Stimulated activated CD4-positive, alpha-beta T cell treated with anti-CD3 and anti-CD28 coated beads, TNF-alpha, amount 100 ng/mL, for 48 hours (primary cell): ENCODE measurements at regions not wholly inside any gene's neighbourhood (a gene's known extent, or its start where the extent isn't known, plus 50 kb on each side); places are given as distances from the start of the nearest gene placed in this dataset.

Experiments used
- DNase-seq, 3 donors: peaks; one replicate each; pipeline ENCODE4 v3.0.0-alpha.2; 2020; ENCODE audit warnings: low read depth in 3 of 3

DNA sequence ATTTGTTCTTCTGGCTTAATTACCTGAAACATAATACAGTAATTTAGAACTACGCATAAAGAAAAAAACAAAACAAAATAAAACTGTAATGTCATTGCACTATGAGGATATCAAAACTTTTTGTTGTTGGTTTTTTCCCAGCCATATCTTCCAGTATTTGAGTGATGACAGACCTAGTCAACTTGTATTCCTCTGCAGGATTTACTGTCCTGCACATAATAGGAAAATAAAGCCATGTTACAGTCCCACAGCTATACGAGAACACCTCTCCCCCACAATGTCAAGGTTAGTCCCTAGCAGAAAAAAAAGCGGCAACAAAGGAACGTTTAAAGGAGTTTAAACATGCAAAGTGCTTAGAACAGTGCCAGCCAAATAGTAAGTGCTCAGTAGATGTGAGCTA is 55.3 kb upstream of the PRDX6 start:
- DNase-seq, result no peak

DNA sequence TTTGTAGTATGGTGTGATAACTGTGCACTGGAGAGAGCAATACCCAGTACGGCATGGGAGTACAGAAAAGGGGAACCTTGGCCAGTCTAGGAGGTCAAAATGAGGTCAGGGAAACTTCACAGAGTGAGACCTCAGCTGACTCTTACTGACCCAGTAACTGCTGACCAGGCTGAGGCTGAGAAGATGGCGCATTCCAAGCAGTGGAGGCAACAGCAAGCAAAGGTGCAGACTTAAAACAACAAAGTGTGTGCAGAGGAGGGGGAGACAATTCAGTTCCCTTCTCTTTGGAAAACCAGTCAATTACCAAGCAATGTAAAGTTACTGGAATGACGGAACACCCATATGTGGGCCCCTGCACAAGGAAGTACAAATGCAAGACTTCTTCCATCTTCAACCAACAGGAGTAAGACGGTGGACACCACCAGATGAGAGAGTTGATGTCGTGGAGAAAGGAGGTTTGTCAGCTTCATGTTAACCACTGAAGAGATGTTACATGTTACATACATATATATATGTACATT is 54.6 kb upstream of the PRDX6 start:
- DNase-seq, result no peak

DNA sequence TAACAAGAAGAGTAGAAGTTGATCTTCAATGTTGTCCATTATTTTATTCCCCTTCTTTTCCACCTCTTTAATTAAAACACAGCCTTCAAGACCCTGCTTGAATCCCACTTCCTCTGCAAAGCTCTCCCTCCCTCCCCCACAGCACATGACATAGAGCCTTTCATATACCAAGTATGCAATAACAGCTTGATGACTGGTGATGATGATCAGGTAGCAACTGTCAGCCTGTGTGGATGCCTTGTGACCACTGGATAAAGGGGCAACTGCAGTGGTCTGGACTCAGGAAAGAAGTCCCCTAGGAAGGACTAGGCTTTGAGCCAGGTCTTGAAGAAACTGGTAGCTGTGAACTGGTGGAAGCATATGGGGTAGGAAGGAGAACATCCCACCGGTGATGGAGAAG is 53.8 kb upstream of the PRDX6 start:
- no peak for DNase-seq

DNA sequence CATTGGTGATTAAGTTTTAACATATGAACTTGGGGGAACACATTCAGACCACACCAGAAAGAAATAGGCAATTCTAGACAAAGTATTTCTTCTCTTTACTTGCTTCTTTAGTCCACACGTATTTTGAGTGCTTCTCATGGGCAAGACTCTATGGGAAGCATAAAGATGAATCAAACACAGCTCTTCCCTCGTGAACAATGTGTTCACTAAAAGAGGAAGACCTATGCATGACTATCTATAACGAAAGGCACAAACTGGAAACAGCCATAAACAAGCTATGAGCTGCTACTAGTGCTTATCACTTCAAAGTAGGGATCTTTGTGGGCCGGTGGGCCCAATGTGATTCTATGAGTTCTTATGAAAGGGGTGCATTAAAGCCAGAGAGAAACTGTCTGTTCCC is 53.0 kb upstream of the PRDX6 start:
- no peak for DNase-seq

DNA sequence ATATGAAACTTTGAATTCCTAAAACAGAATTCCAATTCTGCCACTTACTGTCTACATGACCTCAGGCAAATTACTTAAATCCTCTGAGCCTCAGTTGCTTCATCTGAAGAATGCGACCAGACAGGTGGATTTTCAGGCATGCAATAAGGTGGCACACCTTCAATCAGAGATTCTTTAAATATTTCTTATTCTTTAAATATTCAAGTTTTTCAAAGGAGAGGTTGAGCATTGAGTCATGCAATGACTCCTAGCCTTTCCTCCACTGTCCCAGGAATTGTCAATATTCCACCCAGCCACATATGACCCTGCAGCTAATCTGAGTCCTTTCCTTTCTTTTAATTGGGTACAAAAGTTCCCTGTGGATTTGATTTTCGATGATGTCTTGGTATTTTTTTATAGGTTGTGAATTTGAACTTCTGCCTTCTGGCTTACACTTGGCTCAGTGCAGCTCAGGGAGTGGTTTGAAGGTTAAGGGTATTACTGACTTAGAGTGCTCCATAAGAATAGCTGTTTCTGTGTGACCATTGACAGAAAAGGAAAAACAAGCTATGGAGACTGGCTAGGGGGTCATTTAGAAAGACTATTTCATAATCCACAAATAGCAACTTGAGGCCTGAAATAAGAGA is 52.2 kb upstream of the PRDX6 start:
- DNase-seq, result no peak

DNA sequence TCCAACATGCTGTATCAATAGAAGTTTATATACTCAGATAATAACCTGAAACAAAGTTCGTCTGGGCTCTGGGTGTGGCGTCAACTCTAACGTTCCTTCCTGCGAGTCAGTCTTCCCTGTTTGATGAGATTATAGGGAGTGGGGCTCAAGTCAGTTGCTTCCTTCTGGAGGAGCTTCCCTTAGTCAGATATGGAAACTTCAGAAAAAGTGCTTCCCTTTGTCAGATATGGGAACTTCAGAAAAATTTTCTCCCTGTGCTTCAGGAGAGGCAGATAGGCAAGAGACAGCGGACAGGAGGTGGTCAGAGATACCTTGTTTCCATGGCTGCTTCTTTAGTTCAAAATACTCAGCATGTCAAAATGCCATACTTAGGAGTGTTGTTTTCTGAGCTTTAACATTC is 51.1 kb upstream of the PRDX6 start:
- DNase-seq, result no peak

DNA sequence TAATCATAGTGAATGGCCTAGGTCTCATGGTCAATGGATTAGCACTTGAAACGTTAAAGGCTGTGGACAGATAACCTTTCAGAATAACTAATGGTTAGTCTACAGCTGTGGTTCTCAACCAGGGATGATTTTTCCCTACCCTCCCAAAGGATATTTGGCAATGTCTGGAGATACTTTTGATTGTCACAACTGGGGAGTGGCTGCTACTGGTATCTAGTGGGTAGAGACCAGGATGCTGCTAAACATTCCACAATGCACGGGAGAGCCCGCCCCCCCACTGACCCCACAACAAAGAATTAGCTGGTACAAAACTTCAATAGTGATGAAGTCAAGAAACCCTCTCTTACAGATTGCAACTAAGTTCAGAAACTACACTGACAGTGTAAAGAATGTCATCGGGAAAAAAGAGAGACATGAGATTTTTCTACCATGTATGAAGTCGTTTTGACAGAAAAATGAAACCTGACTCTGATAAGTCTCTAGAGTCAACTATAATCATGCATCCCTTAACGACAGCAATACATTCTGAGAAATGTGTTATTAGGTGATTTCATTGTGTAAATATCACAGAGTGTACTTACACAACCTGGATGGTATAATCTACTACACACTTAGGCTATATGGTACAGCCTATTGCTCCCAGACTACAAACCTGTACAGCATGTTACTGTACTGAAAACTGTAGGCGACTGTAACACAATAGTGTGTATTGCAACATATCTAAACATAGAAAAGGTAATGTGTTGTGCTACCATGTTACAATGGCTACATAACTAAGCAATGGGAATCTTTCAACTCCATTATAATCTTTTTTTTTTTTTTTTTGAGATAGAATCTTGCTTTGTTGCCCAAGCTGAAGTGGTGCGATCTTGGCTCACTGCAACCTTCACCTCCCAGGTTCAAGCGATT is 49.7 kb upstream of the PRDX6 start:
- DNase-seq, result no peak
